ENCODE measurements at regions not wholly inside any gene's neighbourhood (a gene's known extent, or its start where the extent isn't known, plus 50 kb on each side); places are given as distances from the start of the nearest gene placed in this dataset.

GRCh38 chr1:36570006-36570405 is 87.3 kb upstream of the CSF3R start:
- no peak for DNase-seq (ENCODE audit: low spot score)
- whole genome bisulfite sequencing, result 84% methylated on average over 7 of the region's 7 CpGs
- no peak for TF ChIP-seq TAF1 (conservative IDR thresholded peaks at IDR 0.05)
- TF ChIP-seq CTCF (IDR thresholded peaks at IDR 0.05; ENCODE audit: low read depth, low read length, missing input control), result no peak
- no peak for TF ChIP-seq FOXA2 (IDR thresholded peaks at IDR 0.05)
- no peak for TF ChIP-seq NR2F2 (IDR thresholded peaks at IDR 0.05)
- TF ChIP-seq HNF4G (IDR thresholded peaks at IDR 0.05), result no peak
- no peak for TF ChIP-seq GABPA (IDR thresholded peaks at IDR 0.05 in 1 of 2, conservative IDR thresholded peaks at IDR 0.05 in 1 of 2)
- TF ChIP-seq SP1 (IDR thresholded peaks at IDR 0.05), result no peak
- TF ChIP-seq MAX (IDR thresholded peaks at IDR 0.05), result no peak
- TF ChIP-seq FOXA1 (IDR thresholded peaks at IDR 0.05), result no peak
- TF ChIP-seq HNF4A (conservative IDR thresholded peaks at IDR 0.05), result no peak
- TF ChIP-seq EGR1 (IDR thresholded peaks at IDR 0.05; ENCODE audit: low read depth in 2 of 2), result no peak
- TF ChIP-seq ATF3 (IDR thresholded peaks at IDR 0.05), result no peak
- TF ChIP-seq JUND (IDR thresholded peaks at IDR 0.05), result no peak
- TF ChIP-seq RXRA (IDR thresholded peaks at IDR 0.05), result no peak
- no peak for TF ChIP-seq ZBTB33 (IDR thresholded peaks at IDR 0.05)
- no peak for TF ChIP-seq REST (IDR thresholded peaks at IDR 0.05)
- no peak for TF ChIP-seq YY1 (IDR thresholded peaks at IDR 0.05)
- no peak for TF ChIP-seq RAD21 (IDR thresholded peaks at IDR 0.05)
- no peak overlapping the region for H3K4me3 ChIP-seq (ENCODE audit: low read depth in 1 of 3, low read length in 3 of 3)
- no peaks in the 10 kb centered on the region for H3K9me3 ChIP-seq (ENCODE audit: control insufficient read depth in 4 of 4, low read length in 3 of 4)
- no peak overlapping the region for H3K9ac ChIP-seq (ENCODE audit: low read depth in 1 of 2, low read length in 2 of 2)
- no peaks in the 10 kb centered on the region for H3K36me3 ChIP-seq (ENCODE audit: control insufficient read depth in 4 of 4, insufficient read depth in 3 of 4, low read depth in 1 of 4, low read length in 3 of 4)
- H3K27me3 ChIP-seq (ENCODE audit: control insufficient read depth in 4 of 4, insufficient read depth in 4 of 4, low read length in 3 of 4), result peaks cover 0 to 3% (median under 1%) of the 10 kb centered on the region in 4 donors
- H3K27ac ChIP-seq (ENCODE audit: low read depth in 1 of 2, low read length in 2 of 2), result no peak overlapping the region
- peaks cover 0 to 9% (median 3%) of the 10 kb centered on the region in 4 donors for H3K4me1 ChIP-seq (ENCODE audit: control insufficient read depth in 4 of 4, insufficient read depth in 4 of 4, low read length in 3 of 4)

All from liver (tissue), 8 donors.